Endothelial cell of umbilical vein (primary cell): ENCODE measurements at regions not wholly inside any gene's neighbourhood (a gene's known extent, or its start where the extent isn't known, plus 50 kb on each side); places are given as distances from the start of the nearest gene placed in this dataset.

Experiments used
- CTCF ChIP-seq, 2 donors: IDR thresholded peaks; 1 replicate in 1 of 2; 2 replicates in 1 of 2; pipeline ENCODE4 v1.5.1; 2011; ENCODE audit warnings: low read length in 2 of 2, mild to moderate bottlenecking in 2 of 2, moderate library complexity in 2 of 2, control low read depth in 1 of 2, inconsistent platforms in 1 of 2, low read depth in 1 of 2; ENCODE audit not compliant: insufficient read depth in 1 of 2; ENCODE audit errors: extremely low read depth in 1 of 2
- EZH2 ChIP-seq: IDR thresholded peaks from 2 replicates; pipeline ENCODE4 v1.6.1; 2012; ENCODE audit warnings: borderline replicate concordance, low read depth, mild to moderate bottlenecking, moderate library complexity, low read length, inconsistent platforms; ENCODE audit not compliant: severe bottlenecking
- FOS ChIP-seq: IDR thresholded peaks from 2 replicates; pipeline ENCODE4 v1.6.1; 2011; ENCODE audit warnings: mild to moderate bottlenecking, low read length, moderate library complexity, borderline replicate concordance; ENCODE audit not compliant: insufficient read depth
- GATA2 ChIP-seq: IDR thresholded peaks from 2 replicates; pipeline ENCODE4 v1.7.0; 2011; ENCODE audit warnings: low read depth, mild to moderate bottlenecking, moderate library complexity, mixed read lengths, low read length; ENCODE audit not compliant: insufficient read length, insufficient read depth
- JUN ChIP-seq: IDR thresholded peaks from 2 replicates; pipeline ENCODE4 v1.6.1; 2011; ENCODE audit warnings: borderline replicate concordance, low read depth; ENCODE audit not compliant: insufficient read length, insufficient read depth
- MAX ChIP-seq: IDR thresholded peaks from 2 replicates; pipeline ENCODE4 v1.6.1; 2011; ENCODE audit not compliant: insufficient read depth, insufficient read length
- MYC ChIP-seq: IDR thresholded peaks from one replicate; pipeline ENCODE4 v1.6.1; 2011; ENCODE audit warnings: mild to moderate bottlenecking, low read depth, low read length
- POLR2A ChIP-seq: IDR thresholded peaks from 2 replicates; pipeline ENCODE4 v1.6.1; 2012; ENCODE audit warnings: low read depth, mild to moderate bottlenecking, control low read depth, low read length
- POLR2AphosphoS5 ChIP-seq: IDR thresholded peaks from 2 replicates; pipeline ENCODE4 v1.6.1; 2012; ENCODE audit warnings: low read depth, mild to moderate bottlenecking, control low read depth, low read length, moderate library complexity; ENCODE audit not compliant: insufficient read depth

DNA sequence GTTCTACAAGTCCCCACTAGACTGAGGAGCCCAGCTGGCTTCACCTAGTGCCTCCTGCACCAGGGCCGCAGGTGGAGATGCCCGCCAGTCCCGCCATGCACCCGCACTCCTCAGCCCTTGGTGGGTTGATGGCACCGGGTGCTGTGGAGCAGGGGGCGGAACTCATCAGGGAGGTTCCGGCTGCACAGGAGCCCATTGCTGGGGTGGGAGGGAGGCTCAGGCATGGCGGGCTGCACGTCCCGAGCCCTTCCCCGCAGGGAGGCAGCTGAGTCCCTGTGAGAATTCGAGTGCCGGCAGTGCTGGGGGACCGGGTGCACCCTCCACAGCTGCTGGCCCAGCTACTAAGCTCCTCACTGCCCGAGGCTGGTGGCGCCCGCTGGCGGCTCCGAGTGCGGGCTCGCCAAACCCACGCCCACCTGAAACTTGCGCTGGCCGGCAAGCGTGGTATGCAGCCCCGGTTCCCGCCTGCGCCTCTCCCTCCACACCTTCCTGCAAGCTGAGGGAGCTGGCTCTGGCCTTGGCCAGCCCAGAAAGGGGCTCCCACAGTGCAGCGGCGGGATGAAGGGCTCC lies 252.7 kb upstream of the TCF4 start:
- TF ChIP-seq CTCF (IDR thresholded peaks at IDR 0.05; ENCODE audit: extremely low read depth in 1 of 2, insufficient read depth in 1 of 2, low read depth in 1 of 2, low read length in 2 of 2) (no peak), EZH2 (no peak), JUN (no peak), POLR2A (no peak), POLR2AphosphoS5 (no peak), MAX (no peak), MYC (no peak), FOS (no peak), GATA2 (no peak)
